K562 (cell line): ENCODE measurements at regions not wholly inside any gene's neighbourhood (a gene's known extent, or its start where the extent isn't known, plus 50 kb on each side); places are given as distances from the start of the nearest gene placed in this dataset.

Experiments used
- TF ChIP-seq, protein P1 (sequence below), 2 experiments: fragments of 450-650 bp; IDR thresholded peaks; 2 replicates each; pipeline ENCODE4 v1.6.1; 2016; ENCODE audit warnings: mild to moderate bottlenecking in 2 of 2, borderline replicate concordance in 1 of 2, low read depth in 1 of 2, moderate library complexity in 1 of 2
- TF ChIP-seq, protein P2 (sequence below): conservative IDR thresholded peaks from 2 replicates; pipeline ENCODE4 v1.6.1; 2011; ENCODE audit warnings: low read depth, mild to moderate bottlenecking, low read length; ENCODE audit not compliant: control insufficient read depth

DNA sequence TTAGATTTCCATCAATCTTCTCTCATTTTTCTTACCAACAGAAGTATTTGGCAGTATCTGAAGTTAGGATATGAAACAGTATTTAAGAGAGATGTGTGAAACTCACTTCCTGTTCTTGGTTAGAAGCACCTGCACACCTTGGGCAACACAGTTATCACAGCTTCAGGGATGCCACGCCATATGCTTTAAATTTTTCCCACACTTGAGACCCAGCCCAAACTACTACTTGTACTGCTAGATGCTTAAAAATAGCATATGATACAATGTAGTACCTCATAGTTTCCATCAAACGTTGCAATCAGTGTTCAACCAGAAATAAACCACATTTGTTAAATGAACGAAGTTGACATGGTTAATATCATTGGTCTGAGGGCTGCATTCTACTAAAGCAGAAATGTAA is 725.1 kb upstream of the FRG1 start (continued):
- TF ChIP-seq, protein P1, sequence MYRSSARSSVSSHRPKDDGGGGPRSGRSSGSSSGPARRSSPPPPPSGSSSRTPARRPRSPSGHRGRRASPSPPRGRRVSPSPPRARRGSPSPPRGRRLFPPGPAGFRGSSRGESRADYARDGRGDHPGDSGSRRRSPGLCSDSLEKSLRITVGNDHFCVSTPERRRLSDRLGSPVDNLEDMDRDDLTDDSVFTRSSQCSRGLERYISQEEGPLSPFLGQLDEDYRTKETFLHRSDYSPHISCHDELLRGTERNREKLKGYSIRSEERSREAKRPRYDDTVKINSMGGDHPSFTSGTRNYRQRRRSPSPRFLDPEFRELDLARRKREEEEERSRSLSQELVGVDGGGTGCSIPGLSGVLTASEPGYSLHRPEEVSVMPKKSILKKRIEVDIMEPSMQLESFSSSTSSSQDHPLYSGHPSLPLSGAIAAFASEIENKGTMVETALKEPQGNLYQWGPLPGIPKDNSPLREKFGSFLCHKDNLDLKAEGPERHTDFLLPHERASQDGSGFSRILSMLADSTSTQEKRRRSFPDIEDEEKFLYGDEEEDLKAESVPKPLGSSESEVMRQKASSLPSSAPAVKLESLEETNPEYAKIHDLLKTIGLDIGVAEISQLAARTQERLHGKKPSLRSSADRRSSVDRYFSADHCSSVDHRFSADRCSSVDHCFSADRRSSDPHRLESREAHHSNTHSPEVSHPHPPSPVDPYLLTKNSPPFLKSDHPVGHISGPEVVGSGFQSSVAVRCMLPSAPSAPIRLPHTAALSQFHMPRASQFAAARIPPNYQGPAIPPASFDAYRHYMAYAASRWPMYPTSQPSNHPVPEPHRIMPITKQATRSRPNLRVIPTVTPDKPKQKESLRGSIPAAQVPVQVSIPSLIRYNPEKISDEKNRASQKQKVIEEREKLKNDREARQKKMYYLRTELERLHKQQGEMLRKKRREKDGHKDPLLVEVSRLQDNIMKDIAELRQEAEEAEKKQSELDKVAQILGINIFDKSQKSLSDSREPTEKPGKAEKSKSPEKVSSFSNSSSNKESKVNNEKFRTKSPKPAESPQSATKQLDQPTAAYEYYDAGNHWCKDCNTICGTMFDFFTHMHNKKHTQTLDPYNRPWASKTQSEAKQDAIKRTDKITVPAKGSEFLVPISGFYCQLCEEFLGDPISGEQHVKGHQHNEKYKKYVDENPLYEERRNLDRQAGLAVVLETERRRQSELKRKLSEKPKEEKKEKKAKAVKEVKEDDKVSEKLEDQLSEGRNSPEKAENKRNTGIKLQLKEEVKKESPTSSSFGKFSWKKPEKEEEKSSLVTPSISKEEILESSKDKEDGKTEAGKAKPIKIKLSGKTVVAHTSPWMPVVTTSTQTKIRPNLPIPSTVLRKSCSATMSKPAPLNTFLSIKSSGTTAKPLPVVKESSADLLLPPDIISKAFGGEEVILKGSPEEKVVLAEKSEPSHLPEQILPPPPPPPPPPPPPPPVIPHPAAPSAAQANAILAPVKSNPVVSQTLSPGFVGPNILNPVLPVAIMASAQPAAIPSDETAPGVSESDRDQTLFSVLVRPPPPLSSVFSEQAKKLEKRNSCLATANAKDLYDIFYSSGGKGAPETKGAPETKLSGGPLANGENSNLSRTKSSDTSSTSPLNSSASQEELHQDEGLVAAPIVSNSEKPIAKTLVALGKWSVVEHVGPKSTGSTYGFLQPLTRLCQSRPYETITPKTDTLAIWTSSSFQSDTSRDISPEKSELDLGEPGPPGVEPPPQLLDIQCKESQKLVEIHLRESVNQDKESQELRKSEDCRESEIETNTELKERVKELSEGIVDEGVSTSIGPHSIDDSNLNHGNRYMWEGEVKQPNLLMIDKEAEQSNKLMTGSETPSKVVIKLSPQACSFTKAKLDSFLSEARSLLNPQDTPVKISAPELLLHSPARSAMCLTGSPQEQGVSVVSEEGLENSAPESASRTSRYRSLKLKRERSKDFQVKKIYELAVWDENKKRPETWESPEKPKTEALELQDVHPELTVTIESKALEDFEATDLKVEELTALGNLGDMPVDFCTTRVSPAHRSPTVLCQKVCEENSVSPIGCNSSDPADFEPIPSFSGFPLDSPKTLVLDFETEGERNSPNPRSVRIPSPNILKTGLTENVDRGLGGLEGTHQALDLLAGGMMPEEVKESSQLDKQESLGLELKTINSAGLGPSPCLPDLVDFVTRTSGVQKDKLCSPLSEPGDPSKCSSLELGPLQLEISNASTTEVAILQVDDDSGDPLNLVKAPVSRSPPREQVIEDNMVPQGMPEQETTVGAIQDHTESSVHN (IDR thresholded peaks at IDR 0.05; ENCODE audit: borderline replicate concordance in 1 of 2, low read depth in 1 of 2), result no peak
- TF ChIP-seq, protein P2, sequence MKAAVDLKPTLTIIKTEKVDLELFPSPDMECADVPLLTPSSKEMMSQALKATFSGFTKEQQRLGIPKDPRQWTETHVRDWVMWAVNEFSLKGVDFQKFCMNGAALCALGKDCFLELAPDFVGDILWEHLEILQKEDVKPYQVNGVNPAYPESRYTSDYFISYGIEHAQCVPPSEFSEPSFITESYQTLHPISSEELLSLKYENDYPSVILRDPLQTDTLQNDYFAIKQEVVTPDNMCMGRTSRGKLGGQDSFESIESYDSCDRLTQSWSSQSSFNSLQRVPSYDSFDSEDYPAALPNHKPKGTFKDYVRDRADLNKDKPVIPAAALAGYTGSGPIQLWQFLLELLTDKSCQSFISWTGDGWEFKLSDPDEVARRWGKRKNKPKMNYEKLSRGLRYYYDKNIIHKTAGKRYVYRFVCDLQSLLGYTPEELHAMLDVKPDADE, result no peak
